GM12878 (cell line): ENCODE measurements at regions not wholly inside any gene's neighbourhood (a gene's known extent, or its start where the extent isn't known, plus 50 kb on each side); places are given as distances from the start of the nearest gene placed in this dataset.

ENCODE experiments used
- ATAC-seq: fragments of 200-7000 bp; cut with Tn5 transposase; 3 replicates; pipeline ENCODE4 v1.9.1; 2020; ENCODE audit warnings: mild to moderate bottlenecking, moderate library complexity
- BruUV-seq: library from RNA; stranded (reverse); fragments of 400-500 nt; replicated peaks from 2 replicates; lab custom pipeline; 2021; lab: Mats Ljungman, UMichigan
- CTCF ChIA-PET: fragments of 300-600 bp; sonication (Branson Sonifier 250); formaldehyde crosslinking; extraction: SDS; loops from one replicate; lab custom pipeline; 2021; ENCODE audit warnings: inconsistent platforms; lab: Yijun Ruan, JAX
- POLR2A ChIA-PET: fragments of 350-600 bp; formaldehyde crosslinking; extraction: SDS; loops from one replicate; lab custom pipeline; 2021; ENCODE audit warnings: inconsistent platforms; lab: Charles Lee
- RAD21 ChIA-PET: fragments of 300-600 bp; sonication (Branson Sonifier 250); formaldehyde crosslinking; loops from one replicate; lab custom pipeline; 2023; ENCODE audit warnings: antibody characterized with exemption; ENCODE audit not compliant: unreplicated experiment; lab: Charles Lee
- SMC1A ChIA-PET: fragments of 300-600 bp; sonication (Branson Sonifier 250); formaldehyde crosslinking; loops from one replicate; lab custom pipeline; 2023; ENCODE audit not compliant: unreplicated experiment, uncharacterized antibody; lab: Charles Lee
- DNase-seq: peaks from one replicate; pipeline ENCODE4 v3.0.0-alpha.2; 2011; ENCODE audit warnings: low read depth, low spot score
- FAIRE-seq: peaks from 3 replicates; lab custom pipeline; 2011; peaks lifted over from hg19 to GRCh38; lab: Jason Lieb, UNC
- H2AFZ ChIP-seq: 2 replicates; pipeline ENCODE4 v1.6.0; 2011; ENCODE audit warnings: low read depth, low read length, control low read depth; ENCODE audit not compliant: control insufficient read depth
- H3K27ac ChIP-seq: 2 replicates; pipeline ENCODE4 v1.5.1; 2011; ENCODE audit warnings: control low read depth; ENCODE audit not compliant: control insufficient read depth, insufficient read depth
- H3K27me3 ChIP-seq, 2 experiments: replicated peaks in 1 of 2; 2 replicates each; pipeline versions ENCODE4 v1.6.0 to v1.6.1; 2011; ENCODE audit warnings: low read length in 1 of 2; ENCODE audit not compliant: control insufficient read depth in 2 of 2, insufficient read depth in 2 of 2
- H3K36me3 ChIP-seq, 2 experiments: 2 replicates each; pipeline ENCODE4 v1.5.1; 2011; ENCODE audit warnings: low read length in 1 of 2; ENCODE audit not compliant: control insufficient read depth in 2 of 2, insufficient read depth in 2 of 2
- H3K4me1 ChIP-seq: 2 replicates; pipeline ENCODE4 v1.6.1; 2011; ENCODE audit warnings: mild to moderate bottlenecking, low read length, moderate library complexity, mixed read lengths; ENCODE audit not compliant: control insufficient read depth, insufficient read depth
- H3K4me2 ChIP-seq: 2 replicates; pipeline ENCODE4 v1.6.0; 2011; ENCODE audit warnings: control low read depth; ENCODE audit not compliant: control insufficient read depth, insufficient read depth
- H3K4me3 ChIP-seq: fragments of 200-600 bp; sonication (generic); 2 replicates; pipeline ENCODE4 v1.5.1; 2016
- H3K79me2 ChIP-seq: 2 replicates; pipeline ENCODE4 v1.6.0; 2011; ENCODE audit warnings: low read length; ENCODE audit not compliant: control insufficient read depth, insufficient read depth
- H3K9ac ChIP-seq: 2 replicates; pipeline ENCODE4 v1.8.0; 2011; ENCODE audit warnings: low read length, control low read depth, mixed read lengths; ENCODE audit not compliant: control insufficient read depth, insufficient read depth
- H3K9me3 ChIP-seq: replicated peaks from 3 replicates; pipeline ENCODE4 v1.5.1; 2011; ENCODE audit warnings: mild to moderate bottlenecking, low read length; ENCODE audit not compliant: control insufficient read depth, insufficient read depth
- H4K20me1 ChIP-seq: 2 replicates; pipeline ENCODE4 v1.6.0; 2011; ENCODE audit not compliant: control insufficient read depth, insufficient read depth
- BACH1 ChIP-seq: fragments of 450-650 bp; IDR thresholded peaks from 2 replicates; pipeline ENCODE4 v1.6.1; 2017; ENCODE audit warnings: mild to moderate bottlenecking, borderline replicate concordance
- CBX3 ChIP-seq: fragments of 200-600 bp; sonication (generic); IDR thresholded peaks from 2 replicates; pipeline ENCODE4 v1.6.1; 2016; ENCODE audit warnings: low read depth, borderline replicate concordance
- CREM ChIP-seq: IDR thresholded peaks from 2 replicates; pipeline ENCODE4 v1.6.1; 2014; ENCODE audit warnings: antibody characterized with exemption, low read depth
- HSF1 ChIP-seq: fragments of 150-350 bp; IDR thresholded peaks from 2 replicates; pipeline ENCODE4 v1.6.1; 2014; ENCODE audit warnings: mild to moderate bottlenecking, low read depth, low read length
- NFYA ChIP-seq: IDR thresholded peaks from 2 replicates; pipeline ENCODE4 v1.6.1; 2011; ENCODE audit warnings: low read depth, mild to moderate bottlenecking, low read length, improper control_type of control experiment, borderline replicate concordance
- SIX5 ChIP-seq: IDR thresholded peaks from 2 replicates; pipeline ENCODE4 v1.6.1; 2011; ENCODE audit warnings: mild to moderate bottlenecking, low read depth, low read length, moderate library complexity; ENCODE audit not compliant: severe bottlenecking
- ZSCAN29 ChIP-seq: fragments of 450-650 bp; IDR thresholded peaks from 2 replicates; pipeline ENCODE4 v1.6.1; 2017; ENCODE audit warnings: mild to moderate bottlenecking, moderate library complexity
- WGBS: methylation state at CpG from one replicate; pipeline ENCODE4 v1.1.6; 2016; ENCODE audit warnings: low lambda C conversion rate; ENCODE audit not compliant: insufficient replicate concordance, insufficient coverage; ENCODE audit errors: missing lambda C conversion rate; 5-methylcytosine and 5-hydroxymethylcytosine counted together
- in situ Hi-C: fragments of 300-500 bp; cut with MboI; formaldehyde crosslinking; loops from 9 replicates; pipeline ENCODE4 v1.14.3; 2018; ENCODE audit warnings: mixed read lengths
- intact Hi-C: fragments of 100-400 bp; cut with micrococcal nuclease; formaldehyde crosslinking; loops from one replicate; pipeline ENCODE4 v1.14.2; 2022; ENCODE audit not compliant: unreplicated experiment
- TF ChIP-seq, protein P1 (sequence below): fragments of 450-650 bp; IDR thresholded peaks from 2 replicates; pipeline ENCODE4 v1.6.1; 2017; ENCODE audit warnings: mild to moderate bottlenecking, low read depth, inconsistent platforms; ENCODE audit not compliant: poor library complexity, severe bottlenecking
- TF ChIP-seq, protein P2 (sequence below): IDR thresholded peaks from 2 replicates; pipeline ENCODE4 v1.6.1; 2012; ENCODE audit warnings: improper control_type of control experiment, low read depth, low read length; ENCODE audit not compliant: insufficient replicate concordance
- TF ChIP-seq, protein P3 (sequence below), 3 experiments: IDR thresholded peaks in 2 of 3; conservative IDR thresholded peaks in 1 of 3; 2 replicates each; pipeline ENCODE4 v1.5.1; 2011; ENCODE audit warnings: low read depth in 3 of 3, low read length in 3 of 3, mild to moderate bottlenecking in 3 of 3, control low read depth in 2 of 3, moderate library complexity in 2 of 3, inconsistent platforms in 1 of 3, mixed read lengths in 1 of 3; ENCODE audit not compliant: control insufficient read depth in 2 of 3, insufficient read depth in 1 of 3; ENCODE audit errors: extremely low read depth in 1 of 3

DNA sequence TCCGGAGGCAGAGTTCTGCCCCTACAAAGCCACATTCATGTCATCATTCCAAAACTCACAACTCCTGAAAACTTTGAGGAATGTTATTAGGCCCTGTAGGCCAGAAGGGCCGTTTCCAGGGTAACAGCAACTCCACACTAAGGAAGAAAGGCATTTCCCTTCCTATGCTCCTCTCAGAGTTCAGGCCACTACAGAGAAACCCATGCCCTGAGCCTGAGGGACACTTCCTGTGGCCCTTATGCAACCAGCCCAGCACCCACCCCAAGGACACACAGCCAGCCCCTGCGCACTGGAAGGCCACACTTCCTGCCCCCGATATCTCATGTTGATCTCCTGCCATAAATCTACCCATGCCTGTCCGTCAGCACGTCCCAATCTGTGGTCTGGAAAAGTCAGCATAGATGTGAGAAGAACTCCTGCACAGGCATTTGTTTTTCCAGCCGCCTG is 289.3 kb downstream of the BCOR start:
- ChIA-PET SMC1A (no interaction called here), CTCF (no interaction called here), POLR2A (interaction anchor here (0.6 kb wide), 1 partner anchor 891 kb away, joined by 8 read pairs; no protein-coding TSS in a partner anchor), RAD21 (no interaction called here)
- WGBS = 56% methylated on average over 7 of the region's 7 CpGs
- H3K4me1 ChIP-seq = no peaks in the 10 kb centered on the region
- intact Hi-C loops (no loop called here), in situ Hi-C loops (no loop called here)
- no peak overlapping the region for H3K4me3 ChIP-seq
- no peak overlapping the region for H3K4me2 ChIP-seq
- FAIRE-seq (no peak), DNase-seq (no peak), ATAC-seq (no peak)
- no peak overlapping the region for H2AFZ ChIP-seq
- H3K27ac ChIP-seq = no peak overlapping the region
- no peaks in the 10 kb centered on the region; the same call in 2 of the 3 replicates for H3K9me3 ChIP-seq
- H4K20me1 ChIP-seq = no peaks in the 10 kb centered on the region
- BruUV-seq = no TSS peak
- H3K36me3 ChIP-seq = no peaks in the 10 kb centered on the region
- H3K9ac ChIP-seq = no peak overlapping the region
- H3K27me3 ChIP-seq = no peaks in the 10 kb centered on the region; a peak in 2 of 4 replicates
- no peaks in the 10 kb centered on the region for H3K79me2 ChIP-seq
- TF ChIP-seq NFYA (no peak), HSF1 (no peak), SIX5 (no peak), BACH1 (no peak), ZSCAN29 (no peak), CBX3 (no peak), CREM (no peak)
- TF ChIP-seq, protein P1, sequence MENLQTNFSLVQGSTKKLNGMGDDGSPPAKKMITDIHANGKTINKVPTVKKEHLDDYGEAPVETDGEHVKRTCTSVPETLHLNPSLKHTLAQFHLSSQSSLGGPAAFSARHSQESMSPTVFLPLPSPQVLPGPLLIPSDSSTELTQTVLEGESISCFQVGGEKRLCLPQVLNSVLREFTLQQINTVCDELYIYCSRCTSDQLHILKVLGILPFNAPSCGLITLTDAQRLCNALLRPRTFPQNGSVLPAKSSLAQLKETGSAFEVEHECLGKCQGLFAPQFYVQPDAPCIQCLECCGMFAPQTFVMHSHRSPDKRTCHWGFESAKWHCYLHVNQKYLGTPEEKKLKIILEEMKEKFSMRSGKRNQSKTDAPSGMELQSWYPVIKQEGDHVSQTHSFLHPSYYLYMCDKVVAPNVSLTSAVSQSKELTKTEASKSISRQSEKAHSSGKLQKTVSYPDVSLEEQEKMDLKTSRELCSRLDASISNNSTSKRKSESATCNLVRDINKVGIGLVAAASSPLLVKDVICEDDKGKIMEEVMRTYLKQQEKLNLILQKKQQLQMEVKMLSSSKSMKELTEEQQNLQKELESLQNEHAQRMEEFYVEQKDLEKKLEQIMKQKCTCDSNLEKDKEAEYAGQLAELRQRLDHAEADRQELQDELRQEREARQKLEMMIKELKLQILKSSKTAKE = no peak
- TF ChIP-seq, protein P2, sequence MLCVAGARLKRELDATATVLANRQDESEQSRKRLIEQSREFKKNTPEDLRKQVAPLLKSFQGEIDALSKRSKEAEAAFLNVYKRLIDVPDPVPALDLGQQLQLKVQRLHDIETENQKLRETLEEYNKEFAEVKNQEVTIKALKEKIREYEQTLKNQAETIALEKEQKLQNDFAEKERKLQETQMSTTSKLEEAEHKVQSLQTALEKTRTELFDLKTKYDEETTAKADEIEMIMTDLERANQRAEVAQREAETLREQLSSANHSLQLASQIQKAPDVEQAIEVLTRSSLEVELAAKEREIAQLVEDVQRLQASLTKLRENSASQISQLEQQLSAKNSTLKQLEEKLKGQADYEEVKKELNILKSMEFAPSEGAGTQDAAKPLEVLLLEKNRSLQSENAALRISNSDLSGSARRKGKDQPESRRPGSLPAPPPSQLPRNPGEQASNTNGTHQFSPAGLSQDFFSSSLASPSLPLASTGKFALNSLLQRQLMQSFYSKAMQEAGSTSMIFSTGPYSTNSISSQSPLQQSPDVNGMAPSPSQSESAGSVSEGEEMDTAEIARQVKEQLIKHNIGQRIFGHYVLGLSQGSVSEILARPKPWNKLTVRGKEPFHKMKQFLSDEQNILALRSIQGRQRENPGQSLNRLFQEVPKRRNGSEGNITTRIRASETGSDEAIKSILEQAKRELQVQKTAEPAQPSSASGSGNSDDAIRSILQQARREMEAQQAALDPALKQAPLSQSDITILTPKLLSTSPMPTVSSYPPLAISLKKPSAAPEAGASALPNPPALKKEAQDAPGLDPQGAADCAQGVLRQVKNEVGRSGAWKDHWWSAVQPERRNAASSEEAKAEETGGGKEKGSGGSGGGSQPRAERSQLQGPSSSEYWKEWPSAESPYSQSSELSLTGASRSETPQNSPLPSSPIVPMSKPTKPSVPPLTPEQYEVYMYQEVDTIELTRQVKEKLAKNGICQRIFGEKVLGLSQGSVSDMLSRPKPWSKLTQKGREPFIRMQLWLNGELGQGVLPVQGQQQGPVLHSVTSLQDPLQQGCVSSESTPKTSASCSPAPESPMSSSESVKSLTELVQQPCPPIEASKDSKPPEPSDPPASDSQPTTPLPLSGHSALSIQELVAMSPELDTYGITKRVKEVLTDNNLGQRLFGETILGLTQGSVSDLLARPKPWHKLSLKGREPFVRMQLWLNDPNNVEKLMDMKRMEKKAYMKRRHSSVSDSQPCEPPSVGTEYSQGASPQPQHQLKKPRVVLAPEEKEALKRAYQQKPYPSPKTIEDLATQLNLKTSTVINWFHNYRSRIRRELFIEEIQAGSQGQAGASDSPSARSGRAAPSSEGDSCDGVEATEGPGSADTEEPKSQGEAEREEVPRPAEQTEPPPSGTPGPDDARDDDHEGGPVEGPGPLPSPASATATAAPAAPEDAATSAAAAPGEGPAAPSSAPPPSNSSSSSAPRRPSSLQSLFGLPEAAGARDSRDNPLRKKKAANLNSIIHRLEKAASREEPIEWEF = no peak
- TF ChIP-seq, protein P3, sequence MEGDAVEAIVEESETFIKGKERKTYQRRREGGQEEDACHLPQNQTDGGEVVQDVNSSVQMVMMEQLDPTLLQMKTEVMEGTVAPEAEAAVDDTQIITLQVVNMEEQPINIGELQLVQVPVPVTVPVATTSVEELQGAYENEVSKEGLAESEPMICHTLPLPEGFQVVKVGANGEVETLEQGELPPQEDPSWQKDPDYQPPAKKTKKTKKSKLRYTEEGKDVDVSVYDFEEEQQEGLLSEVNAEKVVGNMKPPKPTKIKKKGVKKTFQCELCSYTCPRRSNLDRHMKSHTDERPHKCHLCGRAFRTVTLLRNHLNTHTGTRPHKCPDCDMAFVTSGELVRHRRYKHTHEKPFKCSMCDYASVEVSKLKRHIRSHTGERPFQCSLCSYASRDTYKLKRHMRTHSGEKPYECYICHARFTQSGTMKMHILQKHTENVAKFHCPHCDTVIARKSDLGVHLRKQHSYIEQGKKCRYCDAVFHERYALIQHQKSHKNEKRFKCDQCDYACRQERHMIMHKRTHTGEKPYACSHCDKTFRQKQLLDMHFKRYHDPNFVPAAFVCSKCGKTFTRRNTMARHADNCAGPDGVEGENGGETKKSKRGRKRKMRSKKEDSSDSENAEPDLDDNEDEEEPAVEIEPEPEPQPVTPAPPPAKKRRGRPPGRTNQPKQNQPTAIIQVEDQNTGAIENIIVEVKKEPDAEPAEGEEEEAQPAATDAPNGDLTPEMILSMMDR (IDR thresholded peaks at IDR 0.05 in 2 of 3, conservative IDR thresholded peaks at IDR 0.05 in 1 of 3; ENCODE audit: control insufficient read depth in 2 of 3, extremely low read depth in 1 of 3, insufficient read depth in 1 of 3, low read depth in 3 of 3, low read length in 3 of 3) = no peak
